22Rv1 (cell line): ENCODE measurements at regions not wholly inside any gene's neighbourhood (a gene's known extent, or its start where the extent isn't known, plus 50 kb on each side); places are given as distances from the start of the nearest gene placed in this dataset.

Source experiments
- CTCF ChIP-seq: fragments of 450-650 bp; IDR thresholded peaks from 2 replicates; pipeline ENCODE4 v1.5.1; 2017; ENCODE audit warnings: mild to moderate bottlenecking
- ZFX ChIP-seq: fragments of 450-650 bp; IDR thresholded peaks from 2 replicates; pipeline ENCODE4 v1.6.1; 2017; ENCODE audit warnings: antibody characterized with exemption, borderline replicate concordance

GRCh38 chr5:10832421-10832820 is 71.4 kb upstream of the DAP start:
- TF ChIP-seq CTCF (no peak), ZFX (no peak)
